HG02759 (cell line): ENCODE measurements at regions not wholly inside any gene's neighbourhood (a gene's known extent, or its start where the extent isn't known, plus 50 kb on each side); places are given as distances from the start of the nearest gene placed in this dataset.

ENCODE experiments used
- ATAC-seq: cut with Tn5 transposase; IDR thresholded peaks from one replicate; pipeline ENCODE4 v1.9.1; 2021; ENCODE audit warnings: mild to moderate bottlenecking, moderate library complexity; ENCODE audit not compliant: unreplicated experiment

GRCh38 chr11:11081776-11082175 lies 223.9 kb upstream of the ZBED5 start:
- ATAC-seq, result no peak

GRCh38 chr11:11081288-11081687 lies 223.4 kb upstream of the ZBED5 start:
- ATAC-seq, result no peak

DNA sequence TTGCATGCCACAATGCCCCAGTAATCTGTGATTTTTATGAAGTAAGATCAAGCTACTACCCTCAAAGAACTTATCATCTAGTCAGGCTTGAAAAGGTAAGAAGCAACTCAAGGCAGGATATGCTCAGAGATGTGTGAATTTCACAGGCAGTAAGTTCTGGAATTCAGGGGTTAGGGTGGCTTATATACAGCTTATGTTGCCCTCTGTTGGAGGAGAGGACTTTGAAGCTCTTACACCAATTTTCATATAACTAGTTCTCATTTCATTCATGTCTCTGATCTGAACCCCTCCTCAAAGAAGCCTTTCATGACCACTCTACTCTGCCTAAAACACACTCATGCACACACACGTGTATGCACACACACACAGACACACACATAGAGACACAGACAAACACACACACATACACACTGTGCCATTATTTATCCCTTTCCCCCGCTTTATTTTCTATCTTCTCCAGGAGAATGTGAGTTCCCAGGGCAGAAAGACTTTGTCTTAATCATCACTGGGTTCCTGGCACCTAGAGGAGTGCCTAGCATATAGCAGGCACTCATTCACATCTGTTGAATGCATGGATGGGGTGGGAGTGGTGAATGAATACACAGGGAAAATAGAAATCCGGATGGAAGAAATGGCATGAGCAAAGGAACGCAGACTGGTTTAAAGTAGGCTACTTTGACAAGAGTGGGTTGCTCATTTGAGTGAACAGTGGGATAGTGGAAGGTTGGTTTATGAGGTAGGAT lies 220.7 kb upstream of the ZBED5 start:
- ATAC-seq, result no peak

GRCh38 chr11:11077898-11078297 lies 220.0 kb upstream of the ZBED5 start:
- no peak for ATAC-seq

GRCh38 chr11:11076879-11077278 lies 219.0 kb upstream of the ZBED5 start:
- ATAC-seq, result no peak

DNA sequence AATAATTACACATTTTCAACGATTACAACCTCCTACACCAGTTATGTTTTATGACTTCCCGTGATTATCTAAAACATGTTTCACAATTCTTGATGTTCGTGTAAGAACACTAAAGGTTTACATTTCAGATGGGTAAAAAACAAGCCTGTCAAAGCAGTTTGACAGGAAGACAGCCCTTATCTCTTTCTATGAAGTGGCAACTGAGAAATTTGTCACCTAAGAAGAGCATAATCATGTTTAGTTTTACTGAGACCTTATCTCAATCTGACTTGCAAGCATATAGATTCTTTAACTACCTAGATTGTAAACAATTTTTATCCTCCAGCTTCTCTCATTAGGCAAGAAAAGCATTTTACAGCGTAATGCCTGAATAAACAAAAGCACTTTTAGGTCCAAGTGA lies 218.4 kb upstream of the ZBED5 start:
- no peak for ATAC-seq

- no peak for ATAC-seq
These were observed 217.8 kb upstream of the ZBED5 start for GRCh38 chr11:11075515-11076171.

- no peak for ATAC-seq
These were observed 217.0 kb upstream of the ZBED5 start for GRCh38 chr11:11074686-11075335.

DNA sequence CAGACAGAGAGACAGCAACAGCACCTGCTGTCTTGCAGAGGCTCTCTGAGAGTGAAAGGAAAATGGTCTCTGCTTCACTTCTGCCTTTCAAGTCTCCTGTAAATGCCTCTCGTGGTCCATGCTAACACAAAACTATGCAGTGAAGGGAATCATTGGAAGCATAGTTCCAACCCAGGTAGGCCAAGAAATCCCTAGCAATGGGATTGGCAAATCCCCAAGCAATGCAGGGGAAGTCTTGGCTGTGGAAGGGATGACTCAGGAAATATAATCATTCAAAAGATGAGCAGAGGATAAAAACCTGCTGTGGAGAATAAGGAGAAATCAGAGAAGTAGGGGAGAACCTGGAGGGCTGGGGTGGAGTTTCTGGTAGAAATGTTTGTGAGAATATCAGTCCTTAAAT lies 216.1 kb upstream of the ZBED5 start:
- ATAC-seq, result no peak

DNA sequence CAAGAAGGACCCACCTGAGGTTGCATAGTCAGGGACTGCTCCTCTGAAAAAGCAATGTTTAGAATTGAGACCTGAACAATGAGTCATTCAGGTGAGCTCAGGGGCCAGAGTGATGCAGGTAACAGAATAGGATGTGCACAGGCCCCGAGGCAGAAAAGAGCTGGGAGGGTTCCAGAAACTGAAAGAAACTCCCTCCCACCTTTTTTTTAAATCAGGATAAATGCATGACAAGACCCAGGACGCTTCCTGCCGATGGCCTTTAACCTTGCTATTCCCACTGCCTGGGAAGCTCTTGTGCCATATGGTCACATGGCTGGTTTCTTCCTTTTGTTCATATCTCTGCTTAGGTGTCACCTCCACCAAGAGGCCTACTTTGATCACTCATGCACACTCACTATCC lies 214.2 kb upstream of the ZBED5 start:
- ATAC-seq, result no peak

DNA sequence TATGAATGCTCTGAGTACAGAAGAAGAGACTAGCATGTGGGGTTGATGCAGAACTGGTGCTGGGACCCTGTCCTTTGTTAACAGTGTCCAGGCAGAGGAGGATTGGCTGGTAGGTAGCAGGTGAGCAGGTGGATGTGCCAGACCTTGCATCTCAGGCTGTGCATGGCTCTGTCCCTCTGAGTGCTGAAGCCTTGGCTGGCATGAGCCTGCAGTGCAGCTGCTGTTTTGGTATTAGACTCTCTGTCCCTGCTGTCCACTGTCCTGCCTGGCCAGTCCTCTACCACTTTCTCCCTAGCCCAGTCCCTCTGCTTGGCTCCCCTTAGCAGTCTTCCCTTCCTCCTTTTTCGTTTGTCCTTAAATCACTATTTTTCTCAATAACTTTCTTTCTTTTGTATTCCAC lies 213.6 kb upstream of the ZBED5 start:
- no peak for ATAC-seq

- ATAC-seq, result no peak
These were observed 213.1 kb upstream of the ZBED5 start for GRCh38 chr11:11070976-11071375.

DNA sequence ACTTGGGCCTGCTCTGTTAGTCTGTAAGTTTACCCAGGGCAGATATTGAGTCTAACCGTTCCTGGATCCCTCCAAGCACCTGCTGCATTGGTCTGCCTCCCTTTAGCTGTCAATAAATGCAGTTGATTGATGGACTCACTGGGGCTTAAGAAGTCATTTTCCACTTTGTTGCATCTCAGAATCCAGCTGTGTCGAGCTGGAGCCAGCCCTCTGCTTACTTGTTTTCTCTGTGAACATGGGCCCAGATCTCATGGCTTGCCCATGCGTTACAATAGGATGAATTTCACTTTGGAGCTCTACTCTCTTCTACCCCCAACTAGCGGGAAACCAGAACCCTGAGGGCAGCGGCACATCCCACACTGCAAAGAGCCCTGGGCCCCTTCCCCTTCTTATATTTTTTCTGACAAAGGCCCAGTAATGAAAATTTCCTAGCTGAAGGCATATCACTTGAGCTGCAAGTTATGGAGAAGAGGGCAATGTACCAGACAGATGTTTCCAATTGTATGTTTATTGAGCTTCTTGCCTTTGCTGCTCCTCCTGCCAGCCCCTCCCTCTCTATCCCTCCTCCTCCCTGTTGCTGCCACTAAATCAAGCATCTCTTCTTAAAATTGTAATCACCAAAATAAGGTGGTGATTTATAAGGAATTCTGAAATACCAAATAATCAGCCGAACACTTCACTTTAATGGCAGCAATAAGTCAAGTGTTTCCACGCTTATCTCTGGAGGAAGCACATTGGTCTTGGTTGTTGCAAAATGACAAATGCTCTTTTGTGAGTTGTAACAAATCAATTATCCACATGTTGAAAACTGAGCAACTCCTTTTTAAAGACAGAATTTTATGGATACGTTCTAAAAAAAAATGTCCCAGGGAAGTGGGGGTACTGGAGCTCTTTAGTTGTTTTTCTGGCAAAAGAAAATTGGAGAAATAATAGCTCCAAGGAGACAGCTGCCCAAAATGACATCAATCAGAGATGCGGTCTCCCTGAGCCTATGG lies 212.3 kb upstream of the ZBED5 start:
- ATAC-seq, result no peak

GRCh38 chr11:11068113-11068512 lies 210.3 kb upstream of the ZBED5 start:
- ATAC-seq, result no peak

GRCh38 chr11:11065396-11065795 lies 207.5 kb upstream of the ZBED5 start:
- no peak for ATAC-seq

DNA sequence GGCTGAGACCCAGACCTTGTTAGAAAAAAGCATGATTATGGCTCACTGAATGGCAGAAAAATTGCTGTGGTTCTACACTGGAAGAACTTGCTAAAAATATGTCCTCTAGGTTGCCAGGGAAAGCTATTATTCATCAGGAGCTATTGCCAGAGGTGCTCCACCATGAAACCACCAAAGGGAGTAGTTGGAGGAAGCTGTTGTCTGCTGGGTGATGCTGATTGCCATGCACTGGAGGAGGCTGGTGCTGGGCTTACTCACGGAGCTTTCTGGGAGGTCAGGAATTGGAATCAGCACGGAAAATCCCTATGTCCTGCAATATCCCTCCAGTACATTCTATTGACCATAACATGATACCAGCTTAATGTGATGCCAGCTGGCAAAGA lies 199.6 kb upstream of the ZBED5 start:
- no peak for ATAC-seq

DNA sequence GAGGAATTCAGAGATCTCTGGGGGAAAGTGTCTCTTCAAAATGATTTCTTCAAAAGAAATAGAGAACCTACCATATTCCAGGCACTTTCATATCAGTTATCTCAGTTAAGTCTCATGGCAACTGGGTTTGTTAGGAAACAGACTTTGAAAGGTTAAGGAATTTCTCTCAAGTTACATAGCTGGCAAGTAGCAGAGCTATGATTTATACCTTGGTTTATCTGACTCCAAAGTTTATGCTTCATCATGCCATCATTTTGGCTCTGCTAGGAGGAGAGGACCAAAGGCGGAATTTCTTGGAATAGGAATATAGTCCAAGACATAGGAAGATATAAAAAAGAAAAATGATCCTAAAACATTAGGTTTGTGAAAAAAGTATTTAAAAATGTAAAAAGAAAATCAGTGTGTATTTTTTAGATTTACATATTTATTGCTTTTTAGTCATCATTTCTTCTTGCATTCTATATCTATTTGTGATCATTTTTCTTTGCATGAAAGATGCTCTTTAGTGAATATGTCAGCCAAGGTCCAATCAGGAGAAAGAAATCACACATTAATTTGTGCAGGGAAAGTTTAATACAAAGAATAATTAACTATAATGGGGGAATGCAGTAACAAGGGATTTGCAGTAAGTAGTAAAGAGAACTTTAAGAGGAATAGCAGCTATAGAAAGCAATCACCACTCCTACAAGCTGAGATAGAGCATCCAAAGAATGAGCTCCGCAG lies 199.1 kb upstream of the ZBED5 start:
- ATAC-seq, result no peak

DNA sequence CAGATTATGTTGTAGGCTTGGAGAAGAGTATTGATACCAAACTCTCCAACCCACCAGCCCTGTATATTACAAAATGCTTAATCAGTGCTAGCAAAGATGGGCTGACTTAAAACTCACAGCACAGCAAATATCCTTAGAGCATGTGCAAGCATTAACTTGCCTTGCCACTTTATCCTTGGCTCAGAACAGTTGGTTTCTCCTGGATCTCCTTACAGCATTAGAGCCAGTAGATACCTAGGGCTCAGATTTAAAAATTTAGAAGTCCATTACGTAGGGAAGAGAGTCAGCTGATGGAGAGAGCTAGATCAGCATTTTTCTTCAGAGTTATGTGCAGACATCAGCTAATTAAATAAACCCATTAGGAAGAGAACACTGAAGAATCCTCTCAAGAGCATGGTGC lies 198.5 kb upstream of the ZBED5 start:
- ATAC-seq, result no peak

DNA sequence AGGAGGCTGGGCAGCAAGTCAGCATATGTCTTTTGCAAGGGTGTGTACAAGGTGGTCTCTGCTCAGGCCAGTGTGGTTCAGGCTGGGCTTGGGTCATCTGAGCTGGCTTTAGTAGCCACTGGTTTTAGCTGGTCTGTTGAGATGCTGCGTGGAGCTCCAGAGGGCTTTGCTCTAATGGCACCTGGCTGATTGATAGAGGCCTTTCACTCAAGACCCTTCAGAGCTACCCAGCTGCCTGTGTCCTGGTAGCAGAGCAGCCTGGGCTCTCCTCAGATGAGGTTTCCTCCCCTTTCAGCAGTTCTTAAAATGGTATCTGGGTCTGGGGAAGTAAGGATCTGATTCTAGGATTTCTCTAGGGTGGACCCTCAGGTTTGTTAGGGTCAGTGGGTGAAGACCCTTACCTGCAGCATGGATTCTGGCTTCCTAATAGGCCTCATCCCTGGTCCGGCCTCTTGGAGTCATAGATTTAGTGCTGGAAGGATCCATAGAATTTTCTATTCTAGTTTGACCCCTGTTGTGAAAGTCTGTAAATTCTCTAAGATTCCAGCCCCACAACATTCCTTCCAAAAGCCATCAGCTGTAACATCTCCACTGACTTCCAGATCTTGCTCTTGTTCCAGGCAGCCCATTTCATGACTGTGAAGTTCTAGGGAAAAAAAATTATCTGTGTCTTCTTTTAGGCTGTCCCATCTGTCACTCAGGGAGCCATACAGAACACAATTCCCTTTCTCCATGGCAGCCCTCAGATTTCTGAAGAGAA lies 190.2 kb upstream of the ZBED5 start:
- no peak for ATAC-seq

DNA sequence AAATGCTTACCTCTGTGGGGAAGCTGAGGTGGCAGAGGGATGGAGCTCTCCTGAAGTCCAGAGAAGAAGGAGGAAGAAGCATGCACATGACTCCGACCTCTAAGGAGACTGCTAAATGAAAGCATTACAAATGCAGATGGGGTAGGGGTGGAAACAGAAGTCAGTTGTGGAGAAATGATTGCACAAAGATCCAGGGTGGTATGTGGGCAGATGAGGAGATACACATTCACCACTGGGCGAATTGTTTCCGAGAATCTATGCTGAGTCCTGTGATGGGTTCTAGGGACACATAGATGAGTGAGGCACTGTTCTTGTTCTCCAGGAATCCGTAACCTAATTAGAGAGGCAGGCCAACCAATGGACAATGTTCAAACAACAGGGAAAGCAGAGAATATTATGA lies 188.9 kb upstream of the ZBED5 start:
- ATAC-seq, result no peak
